GM12864 (cell line): ENCODE measurements at regions not wholly inside any gene's neighbourhood (a gene's known extent, or its start where the extent isn't known, plus 50 kb on each side); places are given as distances from the start of the nearest gene placed in this dataset.

Experiments
- DNase-seq: peaks from one replicate; pipeline ENCODE4 v3.0.0-alpha.2; 2011; ENCODE audit warnings: low read depth
- H3K4me3 ChIP-seq: 2 replicates; pipeline ENCODE4 v1.5.1; 2011; ENCODE audit warnings: mild to moderate bottlenecking, low read depth, low read length, control low read depth
- CTCF ChIP-seq: IDR thresholded peaks from 2 replicates; pipeline ENCODE4 v1.5.1; 2011; ENCODE audit warnings: low read depth, mild to moderate bottlenecking, moderate library complexity, low read length, control low read depth, inconsistent platforms; ENCODE audit errors: missing control alignments

GRCh38 chr10:31594347-31594873 lies 275.4 kb downstream of the ZEB1 start:
- TF ChIP-seq CTCF = no peak
- DNase-seq = no peak
- no peak overlapping the region for H3K4me3 ChIP-seq

- DNase-seq = no peak
- no peak for TF ChIP-seq CTCF
- H3K4me3 ChIP-seq = no peak overlapping the region
Observed at GRCh38 chr10:31593124-31593523, 274.1 kb downstream of the ZEB1 start.

GRCh38 chr10:31591569-31591968 lies 272.6 kb downstream of the ZEB1 start:
- no peak for TF ChIP-seq CTCF
- no peak overlapping the region for H3K4me3 ChIP-seq
- no peak for DNase-seq

GRCh38 chr10:31590023-31590800 lies 271.2 kb downstream of the ZEB1 start:
- H3K4me3 ChIP-seq = no peak overlapping the region
- TF ChIP-seq CTCF = no peak
- DNase-seq = no peak

DNA sequence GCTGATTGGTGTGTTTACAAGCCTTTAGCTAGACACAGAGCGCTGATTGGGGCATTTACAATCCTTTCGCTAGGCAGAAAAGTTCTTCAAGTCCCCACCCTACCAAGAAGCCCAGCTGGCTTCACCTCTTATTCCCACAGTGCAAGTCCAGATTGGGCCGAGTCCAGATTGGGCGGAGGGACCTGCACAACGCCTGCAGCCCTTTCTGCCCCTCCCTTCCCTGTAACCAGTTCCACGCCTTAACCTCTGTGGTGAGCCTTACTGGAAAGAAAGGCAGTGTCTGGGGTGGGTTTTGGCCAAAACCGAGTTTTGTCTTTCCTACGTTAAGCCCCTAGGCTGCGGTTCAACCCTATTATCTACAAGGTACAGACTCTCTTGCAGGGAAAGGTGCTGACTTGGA lies 268.7 kb downstream of the ZEB1 start:
- H3K4me3 ChIP-seq = no peak overlapping the region
- no peak for DNase-seq
- no peak for TF ChIP-seq CTCF

DNA sequence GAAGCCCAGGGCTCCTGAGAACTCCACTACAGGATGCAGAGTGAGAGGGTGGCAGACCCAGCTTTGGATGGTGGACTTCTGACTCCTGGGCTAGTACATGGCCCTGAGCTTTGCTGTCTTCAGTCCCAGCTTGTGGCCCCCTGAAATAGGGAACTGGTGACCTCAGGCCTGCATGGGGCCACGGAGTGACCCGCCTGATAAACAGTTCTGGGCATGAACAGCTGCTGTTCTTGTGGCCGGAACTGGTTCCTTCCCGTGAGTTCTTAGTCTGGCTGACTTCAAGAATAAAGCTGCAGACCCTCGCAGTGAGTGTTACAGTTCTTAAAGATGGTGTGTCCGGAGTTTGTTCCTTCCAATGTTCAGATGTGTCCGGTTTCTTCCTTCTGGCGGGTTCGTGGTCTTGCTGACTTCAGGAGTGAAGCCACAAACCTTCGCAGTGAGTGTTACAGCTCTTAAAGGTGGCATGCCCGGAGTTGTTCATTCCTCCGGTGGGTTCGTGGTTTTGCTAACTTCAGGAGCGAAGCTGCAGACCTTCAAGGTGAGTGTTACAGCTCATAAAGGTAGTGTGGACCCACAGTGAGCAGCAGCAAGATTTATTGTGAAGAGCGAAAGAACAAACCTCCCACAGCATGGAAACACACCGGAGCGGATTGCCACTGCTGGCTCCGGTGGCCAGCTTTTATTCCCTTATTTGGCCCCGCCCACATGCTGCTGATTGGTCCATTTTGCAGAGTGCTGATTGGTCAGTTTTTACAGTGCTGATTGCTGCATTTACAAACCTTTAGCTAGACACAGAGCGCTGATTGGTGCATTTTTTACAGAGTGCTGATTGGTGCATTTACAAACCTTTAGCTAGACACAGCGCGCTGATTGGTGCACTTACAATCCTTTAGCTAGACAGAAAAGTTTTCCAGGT lies 268.0 kb downstream of the ZEB1 start:
- no peak overlapping the region for H3K4me3 ChIP-seq
- TF ChIP-seq CTCF = no peak
- DNase-seq = no peak
